BE2C (cell line): ENCODE measurements at regions not wholly inside any gene's neighbourhood (a gene's known extent, or its start where the extent isn't known, plus 50 kb on each side); places are given as distances from the start of the nearest gene placed in this dataset.

ENCODE experiments used
- DNase-seq: peaks from one replicate; pipeline ENCODE4 v3.0.0-alpha.2; 2020
- H3K27me3 ChIP-seq: fragments of 250-450 bp; sonication (Bioruptor Pico); 2 replicates; pipeline ENCODE4 v1.5.1; 2020; ENCODE audit warnings: mild to moderate bottlenecking
- H3K36me3 ChIP-seq: fragments of 250-450 bp; sonication (Bioruptor Pico); 2 replicates; pipeline ENCODE4 v1.5.1; 2020; ENCODE audit warnings: mild to moderate bottlenecking
- H3K4me1 ChIP-seq: fragments of 250-450 bp; sonication (Bioruptor Pico); 2 replicates; pipeline ENCODE4 v1.5.1; 2020
- H3K4me3 ChIP-seq: 2 replicates; pipeline ENCODE4 v1.5.1; 2011; ENCODE audit warnings: low read depth, low read length
- H3K9me3 ChIP-seq: fragments of 250-450 bp; sonication (Bioruptor Pico); 2 replicates; pipeline ENCODE4 v1.5.1; 2020
- CTCF ChIP-seq: IDR thresholded peaks from 2 replicates; pipeline ENCODE4 v1.5.1; 2012; ENCODE audit warnings: mild to moderate bottlenecking, low read depth, low read length

- H3K4me1 ChIP-seq: peaks cover 2% of the 10 kb centered on the region; the same call in 1 of the 2 replicates
- no peaks in the 10 kb centered on the region for H3K36me3 ChIP-seq
- no peak for TF ChIP-seq CTCF
- H3K27me3 ChIP-seq: no peaks in the 10 kb centered on the region
- DNase-seq: no peak
- H3K4me3 ChIP-seq: no peak overlapping the region
- no peaks in the 10 kb centered on the region for H3K9me3 ChIP-seq
Observed at GRCh38 chrX:22746081-22746480, 253.7 kb upstream of the DDX53 start.

- H3K9me3 ChIP-seq: no peaks in the 10 kb centered on the region
- H3K36me3 ChIP-seq: no peaks in the 10 kb centered on the region
- TF ChIP-seq CTCF: peak; percentile 69
- no peak overlapping the region for H3K4me3 ChIP-seq
- peak; percentile 50 for DNase-seq
- H3K27me3 ChIP-seq: no peaks in the 10 kb centered on the region
- peaks cover 2% of the 10 kb centered on the region; the same call in 1 of the 2 replicates for H3K4me1 ChIP-seq
Observed at GRCh38 chrX:22748093-22748999, 251.4 kb upstream of the DDX53 start.

GRCh38 chrX:22758807-22759481 lies 240.8 kb upstream of the DDX53 start:
- no peaks in the 10 kb centered on the region for H3K4me1 ChIP-seq
- no peak overlapping the region for H3K4me3 ChIP-seq
- no peak for TF ChIP-seq CTCF
- no peaks in the 10 kb centered on the region for H3K27me3 ChIP-seq
- no peak for DNase-seq
- no peaks in the 10 kb centered on the region for H3K36me3 ChIP-seq
- H3K9me3 ChIP-seq: no peaks in the 10 kb centered on the region

- no peaks in the 10 kb centered on the region for H3K9me3 ChIP-seq
- H3K36me3 ChIP-seq: no peaks in the 10 kb centered on the region
- H3K4me1 ChIP-seq: no peaks in the 10 kb centered on the region
- peak; percentile 16; the same call in 1 of the 2 replicates for TF ChIP-seq CTCF
- peak; percentile 10 for DNase-seq
- H3K27me3 ChIP-seq: no peaks in the 10 kb centered on the region
- H3K4me3 ChIP-seq: no peak overlapping the region
Observed at GRCh38 chrX:22760513-22761057, 239.2 kb upstream of the DDX53 start.

GRCh38 chrX:22788221-22788620 lies 211.5 kb upstream of the DDX53 start:
- no peak for DNase-seq
- Histone ChIP-seq H3K4me3 (no peak overlapping the region), H3K36me3 (no peaks in the 10 kb centered on the region), H3K27me3 (no peaks in the 10 kb centered on the region), H3K9me3 (no peaks in the 10 kb centered on the region), H3K4me1 (no peaks in the 10 kb centered on the region)
- TF ChIP-seq CTCF: no peak
